ENCODE measurements at regions not wholly inside any gene's neighbourhood (a gene's known extent, or its start where the extent isn't known, plus 50 kb on each side); places are given as distances from the start of the nearest gene placed in this dataset.
A peak's percentile ranks its signal among the peaks of the same experiment; 100 is the strongest.

- no peaks in the 10 kb centered on the region for H3K9me2 ChIP-seq (ENCODE audit: insufficient read depth, low read length)
- peaks cover 7% of the 10 kb centered on the region for H3K9me3 ChIP-seq (ENCODE audit: low read length)
- TF ChIP-seq EP300 (conservative IDR thresholded peaks at IDR 0.05; ENCODE audit: poor library complexity, severe bottlenecking), result peak; percentile 15
- TF ChIP-seq POLR2AphosphoS5 (IDR thresholded peaks at IDR 0.05), result peak; percentile 75
- TF ChIP-seq REST (IDR thresholded peaks at IDR 0.05; ENCODE audit: borderline replicate concordance), result no peak
- TF ChIP-seq CTCF (IDR thresholded peaks at IDR 0.05; ENCODE audit: poor library complexity, severe bottlenecking), result no peak
- H3K4me3 ChIP-seq (ENCODE audit: low read length), result no peak overlapping the region
- no peaks in the 10 kb centered on the region for H4K20me1 ChIP-seq (ENCODE audit: insufficient read depth)
- H3K79me2 ChIP-seq (replicated peaks; ENCODE audit: insufficient read depth, low read length), result no peaks in the 10 kb centered on the region
- no peaks in the 10 kb centered on the region for H3K36me3 ChIP-seq (ENCODE audit: insufficient read depth, low read length)
- H3K9ac ChIP-seq (ENCODE audit: low read length), result no peak overlapping the region
- no peaks in the 10 kb centered on the region for H3K27me3 ChIP-seq (ENCODE audit: insufficient read depth, low read depth, low read length)
- H3F3A ChIP-seq (ENCODE audit: insufficient read depth, low read length, poor library complexity, severe bottlenecking), result no peaks in the 10 kb centered on the region
- H3K4me2 ChIP-seq (ENCODE audit: low read length), result no peak overlapping the region
- no peak overlapping the region for H2AFZ ChIP-seq (ENCODE audit: low read depth, low read length)
- H3K27ac ChIP-seq (ENCODE audit: low read length), result no peak overlapping the region
Observed at GRCh38 chr18:78146136-78147085, 833.2 kb upstream of the SALL3 start.

GRCh38 chr18:78150590-78150989, 829.0 kb upstream of the SALL3 start:
- Histone ChIP-seq H3K36me3 (ENCODE audit: insufficient read depth, low read length) (no peaks in the 10 kb centered on the region), H3K27ac (ENCODE audit: low read length) (no peak overlapping the region), H3K27me3 (ENCODE audit: insufficient read depth, low read depth, low read length) (no peaks in the 10 kb centered on the region), H2AFZ (ENCODE audit: low read depth, low read length) (no peak overlapping the region), H3F3A (ENCODE audit: insufficient read depth, low read length, poor library complexity, severe bottlenecking) (no peaks in the 10 kb centered on the region), H3K79me2 (replicated peaks; ENCODE audit: insufficient read depth, low read length) (no peaks in the 10 kb centered on the region), H3K9me3 (ENCODE audit: low read length) (peaks cover 7% of the 10 kb centered on the region), H3K4me2 (ENCODE audit: low read length) (no peak overlapping the region), H3K9ac (ENCODE audit: low read length) (no peak overlapping the region), H3K4me3 (ENCODE audit: low read length) (no peak overlapping the region), H3K9me2 (ENCODE audit: insufficient read depth, low read length) (no peaks in the 10 kb centered on the region), H4K20me1 (ENCODE audit: insufficient read depth) (no peaks in the 10 kb centered on the region)
- TF ChIP-seq CTCF (IDR thresholded peaks at IDR 0.05; ENCODE audit: poor library complexity, severe bottlenecking), result no peak
